GM23338 (cell line): ENCODE measurements at regions not wholly inside any gene's neighbourhood (a gene's known extent, or its start where the extent isn't known, plus 50 kb on each side); places are given as distances from the start of the nearest gene placed in this dataset.

Experiments used
- ATAC-seq: fragments of 200-7000 bp; cut with Tn5 transposase; 3 replicates; pipeline ENCODE4 v1.9.1; 2020
- DNase-seq: peaks from one replicate; pipeline ENCODE4 v3.0.0-alpha.2; 2015; ENCODE audit warnings: low spot score
- H2AFZ ChIP-seq: fragments of 200-600 bp; sonication (generic); 2 replicates; pipeline ENCODE4 v1.8.0; 2016; ENCODE audit warnings: antibody characterized with exemption, mild to moderate bottlenecking, moderate library complexity
- H3F3A ChIP-seq: fragments of 200-600 bp; sonication (generic); replicated peaks from 2 replicates; pipeline ENCODE4 v1.8.0; 2017; ENCODE audit warnings: antibody characterized with exemption, mixed run types, low read depth
- H3K27ac ChIP-seq: fragments of 200-600 bp; sonication (generic); 2 replicates; pipeline ENCODE4 v1.6.1; 2016; ENCODE audit warnings: low read depth
- H3K27me3 ChIP-seq: fragments of 200-600 bp; sonication (generic); 2 replicates; pipeline ENCODE4 v1.8.0; 2016; ENCODE audit warnings: mild to moderate bottlenecking, mixed run types, moderate library complexity; ENCODE audit not compliant: insufficient read depth
- H3K36me3 ChIP-seq: fragments of 200-600 bp; sonication (generic); 2 replicates; pipeline ENCODE4 v1.8.0; 2016; ENCODE audit warnings: mild to moderate bottlenecking; ENCODE audit not compliant: insufficient read depth
- H3K4me1 ChIP-seq: fragments of 200-600 bp; sonication (generic); 2 replicates; pipeline ENCODE4 v1.8.0; 2016; ENCODE audit warnings: mild to moderate bottlenecking, moderate library complexity; ENCODE audit not compliant: insufficient read depth
- H3K4me2 ChIP-seq: fragments of 200-600 bp; sonication (generic); 2 replicates; pipeline ENCODE4 v1.7.1; 2017; ENCODE audit warnings: mixed run types
- H3K4me3 ChIP-seq: fragments of 200-600 bp; sonication (generic); 2 replicates; pipeline ENCODE4 v1.6.1; 2016; ENCODE audit warnings: mixed run types
- H3K79me2 ChIP-seq: fragments of 200-600 bp; sonication (generic); replicated peaks from 2 replicates; pipeline ENCODE4 v1.8.0; 2017; ENCODE audit warnings: mild to moderate bottlenecking; ENCODE audit not compliant: insufficient read depth
- H3K9me2 ChIP-seq: fragments of 200-600 bp; sonication (generic); 2 replicates; pipeline ENCODE4 v1.8.0; 2017; ENCODE audit not compliant: insufficient read depth
- H4K20me1 ChIP-seq: fragments of 200-600 bp; sonication (generic); replicated peaks from 2 replicates; pipeline ENCODE4 v1.8.0; 2017; ENCODE audit warnings: mild to moderate bottlenecking; ENCODE audit not compliant: insufficient read depth
- H3K27ac Mint-ChIP-seq: 2 replicates; pipeline ENCODE4 v1.8.0; 2020; ENCODE audit warnings: inconsistent platforms, mild to moderate bottlenecking, moderate library complexity, mixed read lengths
- H3K27me3 Mint-ChIP-seq: 3 replicates; pipeline ENCODE4 v1.8.0; 2022; ENCODE audit warnings: low read depth, mild to moderate bottlenecking, moderate library complexity, mixed read lengths, inconsistent platforms; ENCODE audit not compliant: insufficient read depth, poor library complexity
- H3K36me3 Mint-ChIP-seq: 3 replicates; pipeline ENCODE4 v1.8.0; 2021; ENCODE audit warnings: low read depth, mild to moderate bottlenecking, inconsistent platforms, moderate library complexity, mixed read lengths
- H3K4me1 Mint-ChIP-seq: 3 replicates; pipeline ENCODE4 v1.8.0; 2020; ENCODE audit warnings: mild to moderate bottlenecking, inconsistent platforms, mixed read lengths
- H3K4me3 Mint-ChIP-seq: 3 replicates; pipeline ENCODE4 v1.8.0; 2021; ENCODE audit warnings: moderate library complexity, mild to moderate bottlenecking, inconsistent platforms, mixed read lengths
- H3K9me3 Mint-ChIP-seq: 3 replicates; pipeline ENCODE4 v1.8.0; 2020; ENCODE audit warnings: moderate library complexity, mild to moderate bottlenecking, inconsistent platforms, mixed read lengths
- CREB1 ChIP-seq: fragments of 250-450 bp; sonication (Bioruptor Pico); IDR thresholded peaks from 2 replicates; pipeline ENCODE4 v1.5.0; 2020; ENCODE audit warnings: low read depth, mild to moderate bottlenecking, moderate library complexity
- CTCF ChIP-seq, 2 experiments: fragments of 200-600 bp in 1 of 2; sonication (generic) in 1 of 2; conservative IDR thresholded peaks; 2 replicates each; pipeline versions ENCODE4 v1.5.1 to v1.6.1; 2016 to 2017; ENCODE audit warnings: antibody characterized with exemption in 2 of 2, low read depth in 2 of 2, mild to moderate bottlenecking in 2 of 2, moderate library complexity in 1 of 2
- ETS1 ChIP-seq: IDR thresholded peaks from 2 replicates; pipeline ENCODE4 v1.6.1; 2016; ENCODE audit warnings: antibody characterized with exemption
- EZH2 ChIP-seq: fragments of 200-600 bp; sonication (generic); IDR thresholded peaks from one replicate; pipeline ENCODE4 v1.8.0; 2017; ENCODE audit warnings: antibody characterized with exemption, mild to moderate bottlenecking, low read depth; ENCODE audit not compliant: unreplicated experiment
- EZH2phosphoT487 ChIP-seq: fragments of 200-600 bp; sonication (generic); IDR thresholded peaks from one replicate; pipeline ENCODE4 v1.8.1; 2018; ENCODE audit warnings: antibody characterized with exemption; ENCODE audit not compliant: unreplicated experiment
- JUNB ChIP-seq: IDR thresholded peaks from one replicate; pipeline ENCODE4 v1.6.1; 2016; ENCODE audit warnings: antibody characterized with exemption; ENCODE audit not compliant: unreplicated experiment
- NANOG ChIP-seq: IDR thresholded peaks from 2 replicates; pipeline ENCODE4 v1.6.1; 2016; ENCODE audit warnings: antibody characterized with exemption, borderline replicate concordance
- POLR2AphosphoS5 ChIP-seq: IDR thresholded peaks from 2 replicates; pipeline ENCODE4 v1.6.1; 2016; ENCODE audit warnings: antibody characterized with exemption, low read depth
- REST ChIP-seq: IDR thresholded peaks from one replicate; pipeline ENCODE4 v1.6.1; 2018; ENCODE audit warnings: antibody characterized with exemption; ENCODE audit not compliant: unreplicated experiment
- STAT1 ChIP-seq: IDR thresholded peaks from one replicate; pipeline ENCODE4 v1.6.1; 2016; ENCODE audit warnings: antibody characterized with exemption; ENCODE audit not compliant: unreplicated experiment
- ZNF114 ChIP-seq: fragments of 250-450 bp; sonication (Bioruptor Pico); IDR thresholded peaks from 2 replicates; pipeline ENCODE4 v1.5.0; 2020; ENCODE audit warnings: mild to moderate bottlenecking, moderate library complexity
- ZNF331 ChIP-seq: fragments of 250-450 bp; sonication (Bioruptor Pico); IDR thresholded peaks from 2 replicates; pipeline ENCODE4 v1.5.0; 2020; ENCODE audit warnings: low read depth, mild to moderate bottlenecking, moderate library complexity
- ZNF462 ChIP-seq: fragments of 250-450 bp; sonication (Bioruptor Pico); IDR thresholded peaks from 2 replicates; pipeline ENCODE4 v1.5.0; 2020; ENCODE audit warnings: mild to moderate bottlenecking, moderate library complexity

- peaks cover 10% of the 10 kb centered on the region; the same call in 2 of the 3 replicates for H3K36me3 Mint-ChIP-seq
- H3K27me3 ChIP-seq, result no peaks in the 10 kb centered on the region
- no peak for TF ChIP-seq CREB1 (CRISPR knock-in tag)
- no peak for TF ChIP-seq STAT1
- no peak for TF ChIP-seq ZNF331 (CRISPR knock-in tag)
- no peak for TF ChIP-seq POLR2AphosphoS5
- TF ChIP-seq EZH2phosphoT487, result no peak
- no peak for TF ChIP-seq JUNB
- TF ChIP-seq REST, result no peak
- no peak for TF ChIP-seq ZNF114
- no peak for TF ChIP-seq ZNF462 (CRISPR knock-in tag)
- TF ChIP-seq EZH2, result no peak
- no peak for TF ChIP-seq NANOG
- TF ChIP-seq ETS1, result no peak
- TF ChIP-seq CTCF (conservative IDR thresholded peaks at IDR 0.05; ENCODE audit: low read depth in 2 of 2), result no peak
- peaks cover 54% of the 10 kb centered on the region for H3K9me3 Mint-ChIP-seq
- no peaks in the 10 kb centered on the region for H3F3A ChIP-seq
- no peaks in the 10 kb centered on the region for H3K4me1 Mint-ChIP-seq
- peaks cover 6% of the 10 kb centered on the region; the same call in 1 of the 2 replicates for H3K9me2 ChIP-seq
- H2AFZ ChIP-seq, result no peak overlapping the region
- H3K4me2 ChIP-seq, result no peak overlapping the region
- H4K20me1 ChIP-seq, result no peaks in the 10 kb centered on the region
- no peak overlapping the region for H3K4me3 Mint-ChIP-seq
- no peak overlapping the region for H3K27ac Mint-ChIP-seq
- H3K27ac ChIP-seq, result no peak overlapping the region
- ATAC-seq (no peak), DNase-seq (no peak)
- no peaks in the 10 kb centered on the region for H3K4me1 ChIP-seq
- H3K36me3 ChIP-seq, result no peaks in the 10 kb centered on the region
- no peak overlapping the region for H3K4me3 ChIP-seq
- no peaks in the 10 kb centered on the region for H3K79me2 ChIP-seq
- H3K27me3 Mint-ChIP-seq, result no peaks in the 10 kb centered on the region
Measured at GRCh38 chr6:85712346-85712745, 69.7 kb upstream of the SYNCRIP start.
